ENCODE measurements at regions not wholly inside any gene's neighbourhood (a gene's known extent, or its start where the extent isn't known, plus 50 kb on each side); places are given as distances from the start of the nearest gene placed in this dataset.

DNA sequence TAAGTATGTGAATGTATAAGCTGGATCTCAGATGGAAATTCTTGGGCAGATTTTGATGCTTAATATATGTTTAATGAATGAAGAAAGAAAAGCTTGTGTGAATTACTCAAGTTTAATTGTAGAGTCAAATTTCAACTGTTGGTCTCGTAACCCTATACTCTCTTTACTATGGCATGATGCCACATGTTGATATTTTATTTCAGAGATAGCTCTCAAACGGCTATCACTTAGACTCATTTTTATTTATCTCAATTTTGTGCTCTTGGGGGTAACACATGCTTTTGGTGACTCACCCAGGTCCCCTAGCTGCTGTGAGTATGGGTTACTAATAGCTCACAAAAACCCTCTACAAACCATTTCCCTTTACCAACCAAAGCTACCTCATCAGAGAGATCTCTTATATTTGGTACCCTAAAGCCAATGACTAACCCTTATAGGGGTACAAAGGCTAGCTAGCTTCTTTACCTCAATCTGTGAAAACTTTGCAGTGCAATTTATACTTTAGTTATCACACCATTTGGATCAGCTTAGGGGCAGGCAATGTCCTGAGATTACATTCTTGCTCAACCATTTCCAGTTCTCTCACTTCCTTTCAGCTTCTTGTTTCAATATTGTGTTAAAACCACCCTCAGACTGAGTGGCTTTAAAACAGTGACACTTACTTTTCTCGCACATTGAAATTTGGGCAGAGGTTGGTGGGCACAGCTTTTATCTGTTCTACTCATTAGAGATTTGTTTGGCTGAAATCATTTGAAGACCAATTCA, 240.3 kb downstream of the CDH7 start:
- H3K4me3 ChIP-seq = no peak overlapping the region
- DNase-seq (ENCODE audit: low read depth in 1 of 2, low spot score in 1 of 2) = no peak
- no peaks in the 10 kb centered on the region for H3K27me3 ChIP-seq
- TF ChIP-seq, protein P1, sequence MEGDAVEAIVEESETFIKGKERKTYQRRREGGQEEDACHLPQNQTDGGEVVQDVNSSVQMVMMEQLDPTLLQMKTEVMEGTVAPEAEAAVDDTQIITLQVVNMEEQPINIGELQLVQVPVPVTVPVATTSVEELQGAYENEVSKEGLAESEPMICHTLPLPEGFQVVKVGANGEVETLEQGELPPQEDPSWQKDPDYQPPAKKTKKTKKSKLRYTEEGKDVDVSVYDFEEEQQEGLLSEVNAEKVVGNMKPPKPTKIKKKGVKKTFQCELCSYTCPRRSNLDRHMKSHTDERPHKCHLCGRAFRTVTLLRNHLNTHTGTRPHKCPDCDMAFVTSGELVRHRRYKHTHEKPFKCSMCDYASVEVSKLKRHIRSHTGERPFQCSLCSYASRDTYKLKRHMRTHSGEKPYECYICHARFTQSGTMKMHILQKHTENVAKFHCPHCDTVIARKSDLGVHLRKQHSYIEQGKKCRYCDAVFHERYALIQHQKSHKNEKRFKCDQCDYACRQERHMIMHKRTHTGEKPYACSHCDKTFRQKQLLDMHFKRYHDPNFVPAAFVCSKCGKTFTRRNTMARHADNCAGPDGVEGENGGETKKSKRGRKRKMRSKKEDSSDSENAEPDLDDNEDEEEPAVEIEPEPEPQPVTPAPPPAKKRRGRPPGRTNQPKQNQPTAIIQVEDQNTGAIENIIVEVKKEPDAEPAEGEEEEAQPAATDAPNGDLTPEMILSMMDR (IDR thresholded peaks at IDR 0.05; ENCODE audit: low read depth, low read length) = no peak
- no peaks in the 10 kb centered on the region for H3K9me3 ChIP-seq (ENCODE audit: low read depth)
- no peaks in the 10 kb centered on the region for H3K4me1 ChIP-seq (ENCODE audit: low read depth)
- H3K27ac ChIP-seq = no peak overlapping the region
- no peaks in the 10 kb centered on the region for H3K36me3 ChIP-seq

DNA sequence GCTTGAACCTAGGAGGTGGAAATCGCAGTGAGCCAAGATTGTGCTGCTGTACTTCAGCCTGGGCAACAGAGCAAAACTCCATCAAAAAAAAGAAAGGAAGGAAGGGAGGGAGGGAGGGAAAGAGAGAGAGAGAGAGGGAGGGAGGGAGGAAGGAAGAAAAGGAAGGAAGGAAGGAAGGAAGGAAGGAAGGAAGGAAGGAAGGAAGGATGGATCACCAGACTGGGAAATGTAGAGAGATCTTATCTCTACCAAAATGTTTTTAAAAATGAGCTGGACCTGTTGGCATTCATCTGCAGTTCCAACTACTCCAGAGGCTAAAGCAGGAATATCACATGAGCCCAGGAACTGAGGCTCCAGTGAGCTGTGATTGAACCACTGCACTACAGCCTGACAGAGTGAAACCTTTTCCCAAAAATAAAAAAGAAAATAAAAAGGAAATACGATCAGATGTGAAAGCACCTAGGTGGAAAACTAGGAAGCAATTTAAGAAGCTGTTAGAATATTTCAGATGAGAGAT, 239.4 kb downstream of the CDH7 start:
- Histone ChIP-seq H3K36me3 (no peaks in the 10 kb centered on the region), H3K27ac (no peak overlapping the region), H3K9me3 (ENCODE audit: low read depth) (no peaks in the 10 kb centered on the region), H3K27me3 (no peaks in the 10 kb centered on the region), H3K4me1 (ENCODE audit: low read depth) (no peaks in the 10 kb centered on the region), H3K4me3 (no peak overlapping the region)
- TF ChIP-seq, protein P1 (IDR thresholded peaks at IDR 0.05; ENCODE audit: low read depth, low read length) = no peak
- no peak for DNase-seq (ENCODE audit: low read depth in 1 of 2, low spot score in 1 of 2)

DNA sequence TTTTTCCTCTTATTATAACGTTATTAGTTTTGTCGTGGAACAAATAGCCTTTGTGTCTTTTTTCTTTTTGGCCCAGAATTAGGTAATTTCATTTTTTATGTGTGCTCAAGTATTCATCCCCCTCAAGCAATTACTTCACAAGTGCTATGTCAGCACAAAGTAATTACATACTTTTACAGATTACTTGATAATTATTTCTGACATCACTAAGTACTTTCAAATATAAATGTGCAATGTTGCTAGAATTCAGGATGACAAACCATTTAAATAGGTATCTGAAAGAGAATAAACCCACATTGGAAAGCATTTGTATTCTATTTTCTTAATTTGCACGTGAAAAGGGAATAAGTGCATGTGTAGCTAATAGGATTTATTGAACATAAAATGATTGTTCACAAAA, 238.2 kb downstream of the CDH7 start:
- TF ChIP-seq, protein P1 (IDR thresholded peaks at IDR 0.05; ENCODE audit: low read depth, low read length) = no peak
- no peak overlapping the region for H3K27ac ChIP-seq
- H3K36me3 ChIP-seq = no peaks in the 10 kb centered on the region

DNA sequence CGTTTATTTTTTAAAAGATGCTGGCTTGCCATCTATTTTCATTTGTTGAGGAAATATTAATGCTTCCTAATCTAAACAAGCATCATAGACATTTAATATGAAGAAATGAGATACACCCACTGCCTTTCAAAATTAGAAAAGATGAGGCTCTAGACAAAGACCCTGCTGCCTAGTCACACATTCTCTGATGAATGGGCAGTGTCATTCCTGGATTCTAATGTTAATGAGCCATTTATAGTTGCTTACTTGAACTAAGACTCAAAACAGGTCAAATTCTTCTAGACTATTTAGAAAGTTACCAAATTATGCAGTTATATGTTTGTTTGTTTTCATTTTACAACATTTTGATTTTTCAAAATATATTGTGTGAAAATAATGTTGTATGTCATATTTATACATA, 237.6 kb downstream of the CDH7 start:
- H3K4me1 ChIP-seq (ENCODE audit: low read depth) = no peaks in the 10 kb centered on the region
- H3K27me3 ChIP-seq = no peaks in the 10 kb centered on the region
- H3K27ac ChIP-seq = no peak overlapping the region
- no peaks in the 10 kb centered on the region for H3K9me3 ChIP-seq (ENCODE audit: low read depth)
- no peaks in the 10 kb centered on the region for H3K36me3 ChIP-seq
- no peak overlapping the region for H3K4me3 ChIP-seq
- no peak for DNase-seq (ENCODE audit: low read depth in 1 of 2, low spot score in 1 of 2)
- TF ChIP-seq, protein P1 (IDR thresholded peaks at IDR 0.05; ENCODE audit: low read depth, low read length) = no peak

More for the DNA sequence above, 238.2 kb downstream of the CDH7 start:
- DNase-seq (ENCODE audit: low read depth in 1 of 2, low spot score in 1 of 2) = no peak
- Histone ChIP-seq H3K27me3 (no peaks in the 10 kb centered on the region), H3K4me3 (no peak overlapping the region), H3K9me3 (ENCODE audit: low read depth) (no peaks in the 10 kb centered on the region), H3K4me1 (ENCODE audit: low read depth) (no peaks in the 10 kb centered on the region)

DNA sequence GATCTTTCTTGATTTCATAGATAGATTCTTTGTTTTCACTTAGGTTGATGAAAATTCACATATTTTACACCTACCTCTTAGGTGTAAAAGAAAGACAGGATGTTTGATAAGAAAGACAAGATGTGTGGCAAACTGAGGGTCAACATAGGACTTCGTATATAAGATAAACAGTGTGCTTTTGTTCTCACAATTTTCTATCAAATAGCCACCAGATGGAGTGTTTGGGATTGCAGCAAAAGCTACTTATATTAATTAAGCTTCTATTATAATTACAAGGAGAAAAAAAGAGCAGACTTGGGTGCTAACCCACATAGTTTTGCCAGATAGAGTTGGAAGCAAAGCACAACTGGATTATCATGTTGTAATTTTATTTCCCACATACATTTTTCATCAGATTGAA, 232.9 kb downstream of the CDH7 start:
- no peak for DNase-seq (ENCODE audit: low read depth in 1 of 2, low spot score in 1 of 2)
- no peaks in the 10 kb centered on the region for H3K4me1 ChIP-seq (ENCODE audit: low read depth)

More for the DNA sequence above, 232.9 kb downstream of the CDH7 start:
- Histone ChIP-seq H3K36me3 (no peaks in the 10 kb centered on the region), H3K4me3 (no peak overlapping the region), H3K27ac (no peak overlapping the region), H3K27me3 (no peaks in the 10 kb centered on the region), H3K9me3 (ENCODE audit: low read depth) (no peaks in the 10 kb centered on the region)
- TF ChIP-seq, protein P1 (IDR thresholded peaks at IDR 0.05; ENCODE audit: low read depth, low read length) = no peak
